GM12878 (cell line): ENCODE measurements at regions not wholly inside any gene's neighbourhood (a gene's known extent, or its start where the extent isn't known, plus 50 kb on each side); places are given as distances from the start of the nearest gene placed in this dataset. TPM values are rescaled to one million over a fixed set of nuclear protein-coding genes. Genes with fewer than 3 reads are reported as not detected.

Experiments
- HDAC6 ChIP-seq: fragments of 200-600 bp; sonication (generic); IDR thresholded peaks from one replicate; pipeline ENCODE4 v1.8.0; 2017; ENCODE audit warnings: antibody characterized with exemption; ENCODE audit not compliant: unreplicated experiment
- YY1 ChIP-seq: IDR thresholded peaks from 2 replicates; pipeline ENCODE4 v1.6.1; 2011; ENCODE audit warnings: low read depth, mild to moderate bottlenecking, low read length
- ZNF24 ChIP-seq: fragments of 450-650 bp; IDR thresholded peaks from 2 replicates; pipeline ENCODE4 v1.6.1; 2017; ENCODE audit warnings: antibody characterized with exemption, mild to moderate bottlenecking
- microRNA counts: library from miRNA; unstranded; fragments of <30 nt; microRNA quantifications from one replicate; lab custom pipeline; 2016
- microRNA-seq: library from miRNA; unstranded; fragments of <30 nt; microRNA quantifications from one replicate; pipeline ENCODE4, GENCODE V29; 2018
- small RNA-seq: library from RNA; depleted of rRNA; stranded (forward); fragments of <200 nt; gene quantifications from one replicate; pipeline ENCODE3, GENCODE V24; 2014
- TF ChIP-seq, protein P1 (sequence below): IDR thresholded peaks from 2 replicates; pipeline ENCODE4 v1.6.1; 2012; ENCODE audit warnings: improper control_type of control experiment, low read depth, low read length; ENCODE audit not compliant: insufficient replicate concordance
- TF ChIP-seq, protein P2 (sequence below): IDR thresholded peaks from 2 replicates; pipeline ENCODE4 v1.6.1; 2011; ENCODE audit warnings: borderline replicate concordance, low read depth, mild to moderate bottlenecking, moderate library complexity, mixed read lengths, low read length; ENCODE audit not compliant: insufficient read depth; ENCODE audit errors: extremely low read length

GRCh38 chr22:22836635-22837034 lies 51.0 kb upstream of the IGLL5 start (continued):
- TF ChIP-seq, protein P1, sequence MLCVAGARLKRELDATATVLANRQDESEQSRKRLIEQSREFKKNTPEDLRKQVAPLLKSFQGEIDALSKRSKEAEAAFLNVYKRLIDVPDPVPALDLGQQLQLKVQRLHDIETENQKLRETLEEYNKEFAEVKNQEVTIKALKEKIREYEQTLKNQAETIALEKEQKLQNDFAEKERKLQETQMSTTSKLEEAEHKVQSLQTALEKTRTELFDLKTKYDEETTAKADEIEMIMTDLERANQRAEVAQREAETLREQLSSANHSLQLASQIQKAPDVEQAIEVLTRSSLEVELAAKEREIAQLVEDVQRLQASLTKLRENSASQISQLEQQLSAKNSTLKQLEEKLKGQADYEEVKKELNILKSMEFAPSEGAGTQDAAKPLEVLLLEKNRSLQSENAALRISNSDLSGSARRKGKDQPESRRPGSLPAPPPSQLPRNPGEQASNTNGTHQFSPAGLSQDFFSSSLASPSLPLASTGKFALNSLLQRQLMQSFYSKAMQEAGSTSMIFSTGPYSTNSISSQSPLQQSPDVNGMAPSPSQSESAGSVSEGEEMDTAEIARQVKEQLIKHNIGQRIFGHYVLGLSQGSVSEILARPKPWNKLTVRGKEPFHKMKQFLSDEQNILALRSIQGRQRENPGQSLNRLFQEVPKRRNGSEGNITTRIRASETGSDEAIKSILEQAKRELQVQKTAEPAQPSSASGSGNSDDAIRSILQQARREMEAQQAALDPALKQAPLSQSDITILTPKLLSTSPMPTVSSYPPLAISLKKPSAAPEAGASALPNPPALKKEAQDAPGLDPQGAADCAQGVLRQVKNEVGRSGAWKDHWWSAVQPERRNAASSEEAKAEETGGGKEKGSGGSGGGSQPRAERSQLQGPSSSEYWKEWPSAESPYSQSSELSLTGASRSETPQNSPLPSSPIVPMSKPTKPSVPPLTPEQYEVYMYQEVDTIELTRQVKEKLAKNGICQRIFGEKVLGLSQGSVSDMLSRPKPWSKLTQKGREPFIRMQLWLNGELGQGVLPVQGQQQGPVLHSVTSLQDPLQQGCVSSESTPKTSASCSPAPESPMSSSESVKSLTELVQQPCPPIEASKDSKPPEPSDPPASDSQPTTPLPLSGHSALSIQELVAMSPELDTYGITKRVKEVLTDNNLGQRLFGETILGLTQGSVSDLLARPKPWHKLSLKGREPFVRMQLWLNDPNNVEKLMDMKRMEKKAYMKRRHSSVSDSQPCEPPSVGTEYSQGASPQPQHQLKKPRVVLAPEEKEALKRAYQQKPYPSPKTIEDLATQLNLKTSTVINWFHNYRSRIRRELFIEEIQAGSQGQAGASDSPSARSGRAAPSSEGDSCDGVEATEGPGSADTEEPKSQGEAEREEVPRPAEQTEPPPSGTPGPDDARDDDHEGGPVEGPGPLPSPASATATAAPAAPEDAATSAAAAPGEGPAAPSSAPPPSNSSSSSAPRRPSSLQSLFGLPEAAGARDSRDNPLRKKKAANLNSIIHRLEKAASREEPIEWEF: no peak
- TF ChIP-seq YY1: no peak
- no peak for TF ChIP-seq ZNF24
- TF ChIP-seq HDAC6: no peak
- TF ChIP-seq, protein P2, sequence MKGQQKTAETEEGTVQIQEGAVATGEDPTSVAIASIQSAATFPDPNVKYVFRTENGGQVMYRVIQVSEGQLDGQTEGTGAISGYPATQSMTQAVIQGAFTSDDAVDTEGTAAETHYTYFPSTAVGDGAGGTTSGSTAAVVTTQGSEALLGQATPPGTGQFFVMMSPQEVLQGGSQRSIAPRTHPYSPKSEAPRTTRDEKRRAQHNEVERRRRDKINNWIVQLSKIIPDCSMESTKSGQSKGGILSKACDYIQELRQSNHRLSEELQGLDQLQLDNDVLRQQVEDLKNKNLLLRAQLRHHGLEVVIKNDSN: no peak

MicroRNAs encoded in the stretch of these regions (microRNA counts, 767-probe panel; counts per million panel counts)
- microRNA hsa-miR-650 (lab: Ali Mortazavi, UCI): 55.3 counts per million

Small RNA genes lying in the stretch of these regions (microRNA-seq; reads per million reads assigned to microRNA genes)
- gene MIR650: not detected

Small RNA genes lying in the stretch of these regions (small RNA-seq; reads per million reads assigned to genes)
- gene AC244157.1 (not detected), gene AC245028.1 (not detected), gene AC245028.2 (not detected), gene AC245028.3 (not detected), gene IGLV3-13 (not detected), gene IGLV3-15 (not detected), gene IGLV3-17 (not detected), gene IGLVI-20 (not detected), gene IGLVVI-22-1 (not detected)
